H9 (cell line): ENCODE measurements at regions not wholly inside any gene's neighbourhood (a gene's known extent, or its start where the extent isn't known, plus 50 kb on each side); places are given as distances from the start of the nearest gene placed in this dataset.

Experiments used
- DNase-seq: peaks from one replicate; pipeline ENCODE4 v3.0.0-alpha.2; 2017
- H2AFZ ChIP-seq: one replicate; pipeline ENCODE4 v1.6.1; 2013; ENCODE audit warnings: mild to moderate bottlenecking, low read length, control low read depth, moderate library complexity
- H2AK5ac ChIP-seq: 2 replicates; pipeline ENCODE4 v1.6.1; 2013; ENCODE audit warnings: low read length, control low read depth, mixed read lengths; ENCODE audit not compliant: insufficient read length
- H2BK120ac ChIP-seq: one replicate; pipeline ENCODE4 v1.6.1; 2013; ENCODE audit warnings: low read depth, mild to moderate bottlenecking, low read length, control low read depth, inconsistent platforms; ENCODE audit not compliant: poor library complexity, severe bottlenecking
- H2BK12ac ChIP-seq: 2 replicates; pipeline ENCODE4 v1.6.1; 2013; ENCODE audit warnings: low read length, control low read depth, mixed read lengths, low read depth; ENCODE audit not compliant: insufficient read length
- H2BK15ac ChIP-seq: 2 replicates; pipeline ENCODE4 v1.6.1; 2013; ENCODE audit warnings: low read depth, low read length, control low read depth
- H2BK20ac ChIP-seq: one replicate; pipeline ENCODE4 v1.6.1; 2013; ENCODE audit warnings: low read depth, mild to moderate bottlenecking, low read length, control low read depth, inconsistent platforms; ENCODE audit not compliant: poor library complexity, severe bottlenecking
- H2BK5ac ChIP-seq: 2 replicates; pipeline ENCODE4 v1.6.1; 2013; ENCODE audit warnings: low read length, control low read depth, mixed read lengths; ENCODE audit not compliant: insufficient read length
- H3K14ac ChIP-seq: 2 replicates; pipeline ENCODE4 v1.6.1; 2013; ENCODE audit warnings: low read length, control low read depth; ENCODE audit not compliant: insufficient read depth
- H3K18ac ChIP-seq: 2 replicates; pipeline ENCODE4 v1.6.1; 2013; ENCODE audit warnings: low read depth, mild to moderate bottlenecking, mixed read lengths, low read length, control low read depth; ENCODE audit not compliant: insufficient read length
- H3K23ac ChIP-seq: 2 replicates; pipeline ENCODE4 v1.6.1; 2013; ENCODE audit warnings: low read length, control low read depth, mixed read lengths, low read depth; ENCODE audit not compliant: insufficient read length
- H3K23me2 ChIP-seq: 2 replicates; pipeline ENCODE4 v1.6.1; 2013; ENCODE audit warnings: low read depth, mild to moderate bottlenecking, mixed read lengths, low read length, control low read depth; ENCODE audit not compliant: insufficient read length, poor library complexity, severe bottlenecking
- H3K27ac ChIP-seq: 2 replicates; pipeline ENCODE4 v1.5.1; 2013; ENCODE audit warnings: low read length, control low read depth, mixed read lengths, low read depth; ENCODE audit not compliant: insufficient read length
- H3K27me3 ChIP-seq: 2 replicates; pipeline ENCODE4 v1.6.1; 2013; ENCODE audit warnings: low read length, control low read depth, inconsistent platforms; ENCODE audit not compliant: insufficient read depth
- H3K4ac ChIP-seq: 2 replicates; pipeline ENCODE4 v1.6.1; 2013; ENCODE audit warnings: low read depth, mild to moderate bottlenecking, control low read depth, inconsistent platforms, low read length, moderate library complexity
- H3K4me1 ChIP-seq: 2 replicates; pipeline ENCODE4 v1.6.1; 2013; ENCODE audit warnings: low read length, control low read depth, inconsistent platforms; ENCODE audit not compliant: insufficient read depth
- H3K4me2 ChIP-seq: 2 replicates; pipeline ENCODE4 v1.6.1; 2013; ENCODE audit warnings: low read length, control low read depth, mixed read lengths; ENCODE audit not compliant: insufficient read length, insufficient read depth
- H3K56ac ChIP-seq: 2 replicates; pipeline ENCODE4 v1.6.1; 2013; ENCODE audit warnings: low read depth, mild to moderate bottlenecking, mixed read lengths, low read length, control low read depth; ENCODE audit not compliant: insufficient read length
- H3K79me1 ChIP-seq: 2 replicates; pipeline ENCODE4 v1.6.1; 2013; ENCODE audit warnings: low read depth, mild to moderate bottlenecking, moderate library complexity, low read length, control low read depth, inconsistent platforms; ENCODE audit not compliant: insufficient read depth, poor library complexity, severe bottlenecking
- H3K79me2 ChIP-seq: 2 replicates; pipeline ENCODE4 v1.6.1; 2013; ENCODE audit warnings: low read length, control low read depth, inconsistent platforms; ENCODE audit not compliant: insufficient read depth
- H3K9ac ChIP-seq: 2 replicates; pipeline ENCODE4 v1.6.1; 2013; ENCODE audit warnings: low read length, control low read depth, mixed read lengths; ENCODE audit not compliant: insufficient read length; ENCODE audit errors: extremely low read depth
- H3K9me3 ChIP-seq: one replicate; pipeline ENCODE4 v1.6.1; 2013; ENCODE audit warnings: low read depth, low read length, inconsistent platforms; ENCODE audit not compliant: control insufficient read depth
- H3T11ph ChIP-seq: one replicate; pipeline ENCODE4 v1.6.1; 2013; ENCODE audit warnings: mild to moderate bottlenecking, low read length, control low read depth, inconsistent platforms
- H4K20me1 ChIP-seq: one replicate; pipeline ENCODE4 v1.6.1; 2013; ENCODE audit not compliant: control insufficient read depth, insufficient read length, insufficient read depth
- H4K5ac ChIP-seq: 2 replicates; pipeline ENCODE4 v1.6.1; 2013; ENCODE audit warnings: low read depth, mild to moderate bottlenecking, mixed read lengths, low read length, control low read depth; ENCODE audit not compliant: insufficient read length
- H4K8ac ChIP-seq: replicated peaks from 2 replicates; pipeline ENCODE4 v1.6.1; 2013; ENCODE audit warnings: low read length, control low read depth, mixed read lengths, low read depth; ENCODE audit not compliant: insufficient read length
- H4K91ac ChIP-seq: 2 replicates; pipeline ENCODE4 v1.6.1; 2013; ENCODE audit warnings: low read depth, mild to moderate bottlenecking, moderate library complexity, mixed read lengths, low read length, control low read depth; ENCODE audit not compliant: insufficient read length
- H3K27ac Mint-ChIP-seq, 3 experiments: 2 replicates in 2 of 3; 3 replicates in 1 of 3; pipeline ENCODE4 v1.8.0; 2020 to 2021; ENCODE audit warnings: mixed read lengths in 3 of 3, mild to moderate bottlenecking in 1 of 3, moderate library complexity in 1 of 3
- H3K27me3 Mint-ChIP-seq: 2 replicates; pipeline ENCODE4 v1.8.0; 2021; ENCODE audit warnings: low read depth, mild to moderate bottlenecking, moderate library complexity, mixed read lengths
- H3K36me3 Mint-ChIP-seq, 3 experiments: 2 replicates in 2 of 3; 3 replicates in 1 of 3; pipeline ENCODE4 v1.8.0; 2020 to 2021; ENCODE audit warnings: low read depth in 3 of 3, mixed read lengths in 3 of 3; ENCODE audit not compliant: insufficient read depth in 1 of 3
- H3K4me1 Mint-ChIP-seq, 2 experiments: 2 replicates each; pipeline ENCODE4 v1.8.0; 2020; ENCODE audit warnings: mixed read lengths in 2 of 2
- H3K4me3 Mint-ChIP-seq, 2 experiments: 2 replicates in 1 of 2; 3 replicates in 1 of 2; pipeline ENCODE4 v1.8.0; 2020 to 2021; ENCODE audit warnings: mild to moderate bottlenecking in 2 of 2, mixed read lengths in 2 of 2, moderate library complexity in 1 of 2
- H3K9me3 Mint-ChIP-seq, 2 experiments: 2 replicates in 1 of 2; 3 replicates in 1 of 2; pipeline ENCODE4 v1.8.0; 2020; ENCODE audit warnings: mild to moderate bottlenecking in 2 of 2, mixed read lengths in 2 of 2, moderate library complexity in 1 of 2
- WGBS: extraction: QIAGEN DNeasy Blood & Tissue Kit; methylation state at CpG from one replicate; pipeline ENCODE4 v1.1.7; 2013; ENCODE audit warnings: missing lambda C conversion rate, low lambda C conversion rate, mixed read lengths; ENCODE audit not compliant: insufficient read length; ENCODE audit errors: extremely low coverage; 5-methylcytosine and 5-hydroxymethylcytosine counted together
- TF ChIP-seq, protein P1 (sequence below): fragments of 200-600 bp; sonication (generic); conservative IDR thresholded peaks from 3 replicates; pipeline ENCODE4 v1.8.0; 2021; ENCODE audit warnings: antibody characterized with exemption, mild to moderate bottlenecking

DNA sequence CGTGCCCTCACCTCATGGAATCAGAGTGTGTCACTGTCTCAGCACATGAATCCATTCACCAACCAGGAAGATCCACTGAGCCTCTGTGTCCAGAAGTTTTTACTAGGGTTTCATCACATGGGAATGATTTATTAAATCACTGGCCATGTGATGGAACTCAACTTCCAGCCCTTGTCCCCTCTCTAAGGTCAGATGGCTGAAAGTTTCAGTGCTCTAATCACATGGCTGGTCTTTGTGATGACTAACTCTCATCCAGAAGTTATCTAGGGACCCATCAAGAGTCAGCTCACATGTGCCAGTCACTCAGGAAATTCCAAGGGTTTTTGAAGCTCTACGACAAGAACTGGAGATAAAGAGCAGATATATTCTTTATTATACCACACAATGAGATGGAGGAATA is 140.5 kb upstream of the GYPC start:
- Histone ChIP-seq H3K23me2 (no peaks in the 10 kb centered on the region), H4K8ac (no peak overlapping the region), H4K5ac (no peak overlapping the region), H3K56ac (no peak overlapping the region), H2AFZ (no peak overlapping the region), H3T11ph (no peak overlapping the region), H2BK12ac (no peak overlapping the region), H2AK5ac (no peak overlapping the region), H3K27me3 (no peaks in the 10 kb centered on the region), H3K4me1 (peaks cover 3% of the 10 kb centered on the region; the same call in 1 of the 2 replicates), H3K18ac (no peak overlapping the region), H3K79me1 (no peaks in the 10 kb centered on the region), H3K4ac (no peak overlapping the region), H3K27ac (no peak overlapping the region), H4K20me1 (no peaks in the 10 kb centered on the region), H3K4me2 (no peak overlapping the region), H3K23ac (no peak overlapping the region), H3K14ac (no peak overlapping the region), H4K91ac (no peak overlapping the region), H2BK5ac (no peak overlapping the region), H2BK20ac (no peak overlapping the region), H3K9me3 (no peaks in the 10 kb centered on the region), H2BK120ac (no peak overlapping the region), H3K79me2 (no peaks in the 10 kb centered on the region), H3K9ac (no peak overlapping the region), H2BK15ac (no peak overlapping the region)
- Mint-ChIP-seq H3K36me3 (peaks cover 0 to 8% (median 0%) of the 10 kb centered on the region in 3 experiments; a peak in 3 of 7 replicates), H3K4me3 (no peak overlapping the region), H3K9me3 (peaks cover 0 to 5% of the 10 kb centered on the region in 2 experiments; a peak in 3 of 5 replicates), H3K27me3 (peaks cover 3% of the 10 kb centered on the region), H3K27ac (no peak overlapping the region), H3K4me1 (peaks cover 8% of the 10 kb centered on the region in 2 experiments)
- no peak for DNase-seq
- TF ChIP-seq, protein P1, sequence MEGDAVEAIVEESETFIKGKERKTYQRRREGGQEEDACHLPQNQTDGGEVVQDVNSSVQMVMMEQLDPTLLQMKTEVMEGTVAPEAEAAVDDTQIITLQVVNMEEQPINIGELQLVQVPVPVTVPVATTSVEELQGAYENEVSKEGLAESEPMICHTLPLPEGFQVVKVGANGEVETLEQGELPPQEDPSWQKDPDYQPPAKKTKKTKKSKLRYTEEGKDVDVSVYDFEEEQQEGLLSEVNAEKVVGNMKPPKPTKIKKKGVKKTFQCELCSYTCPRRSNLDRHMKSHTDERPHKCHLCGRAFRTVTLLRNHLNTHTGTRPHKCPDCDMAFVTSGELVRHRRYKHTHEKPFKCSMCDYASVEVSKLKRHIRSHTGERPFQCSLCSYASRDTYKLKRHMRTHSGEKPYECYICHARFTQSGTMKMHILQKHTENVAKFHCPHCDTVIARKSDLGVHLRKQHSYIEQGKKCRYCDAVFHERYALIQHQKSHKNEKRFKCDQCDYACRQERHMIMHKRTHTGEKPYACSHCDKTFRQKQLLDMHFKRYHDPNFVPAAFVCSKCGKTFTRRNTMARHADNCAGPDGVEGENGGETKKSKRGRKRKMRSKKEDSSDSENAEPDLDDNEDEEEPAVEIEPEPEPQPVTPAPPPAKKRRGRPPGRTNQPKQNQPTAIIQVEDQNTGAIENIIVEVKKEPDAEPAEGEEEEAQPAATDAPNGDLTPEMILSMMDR, result no peak
- WGBS, result no CpG with 5 or more reads among the region's 2 CpGs
